RCC 7860 (cell line): ENCODE measurements at regions not wholly inside any gene's neighbourhood (a gene's known extent, or its start where the extent isn't known, plus 50 kb on each side); places are given as distances from the start of the nearest gene placed in this dataset.

Experiments used
- DNase-seq: peaks from one replicate; pipeline ENCODE4 v3.0.0-alpha.2; 2015; ENCODE audit warnings: low spot score
- FAIRE-seq: peaks from 2 replicates; lab custom pipeline; 2012; peaks lifted over from hg19 to GRCh38; lab: Jason Lieb, UNC

- FAIRE-seq (no peak), DNase-seq (no peak)
Measured at GRCh38 chr3:101095693-101096430, 102.6 kb upstream of the ABI3BP start.

DNA sequence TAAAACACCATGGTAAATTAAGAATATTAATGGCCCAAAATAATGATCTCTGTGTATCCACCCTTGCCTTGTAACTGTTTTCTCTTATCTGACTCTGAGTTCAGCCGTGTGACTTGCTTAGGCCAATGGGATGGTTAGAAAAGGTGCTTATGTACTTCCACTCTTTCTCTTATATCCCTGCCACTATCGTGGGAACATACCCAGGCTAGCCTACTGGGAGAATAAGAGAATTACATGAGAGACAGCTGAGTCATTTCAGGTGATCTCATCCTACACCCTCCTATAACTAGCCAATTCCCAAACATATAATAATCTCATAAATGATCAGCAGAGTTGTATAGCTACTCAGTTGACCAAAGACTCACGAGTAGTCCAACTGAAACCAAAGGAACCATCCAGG lies 98.3 kb upstream of the ABI3BP start:
- FAIRE-seq (peak; percentile 44), DNase-seq (peak; percentile 56)

- DNase-seq = no peak
- no peak for FAIRE-seq
Measured at GRCh38 chr3:101085752-101086151, 92.5 kb upstream of the ABI3BP start.

GRCh38 chr3:101084404-101084803 lies 91.2 kb upstream of the ABI3BP start:
- FAIRE-seq = no peak
- no peak for DNase-seq

DNA sequence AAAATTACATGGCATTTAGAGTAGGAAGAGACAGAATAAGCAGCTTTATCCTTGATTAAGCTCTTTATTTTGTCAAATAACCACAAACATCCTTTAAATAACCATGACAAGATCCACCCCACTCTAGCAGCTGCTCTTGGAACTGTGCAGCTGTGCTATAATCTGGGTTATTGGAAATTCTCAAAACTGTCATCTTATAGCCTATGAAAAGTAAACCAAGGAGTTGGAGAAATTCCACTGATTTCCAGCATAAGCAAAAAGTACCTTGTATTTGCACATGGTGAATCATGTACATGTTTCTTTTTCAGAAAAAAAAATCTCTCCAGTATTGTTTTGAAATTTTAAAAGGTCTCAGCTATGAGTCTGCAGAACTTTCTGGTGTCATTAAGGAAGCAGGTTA lies 88.8 kb upstream of the ABI3BP start:
- DNase-seq = no peak
- FAIRE-seq = no peak

DNA sequence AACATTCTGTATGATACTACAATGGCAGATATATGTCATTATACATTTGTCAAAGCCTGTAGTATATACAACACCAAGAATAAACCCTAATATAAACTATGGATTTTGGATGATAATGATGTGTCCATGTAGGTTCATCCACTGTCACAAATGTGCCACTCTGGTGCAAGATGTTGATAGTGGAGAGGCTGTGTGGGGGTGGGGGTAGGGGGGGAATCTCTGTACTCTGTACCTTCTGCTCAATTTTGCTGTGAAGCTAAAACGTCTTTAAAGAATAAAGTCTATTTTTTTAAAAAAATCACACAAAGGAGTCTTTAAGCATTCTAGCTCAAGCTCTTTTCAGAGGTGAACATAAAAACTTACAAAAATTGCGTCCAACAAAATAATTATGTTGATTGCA lies 88.2 kb upstream of the ABI3BP start:
- no peak for FAIRE-seq
- DNase-seq = no peak

DNA sequence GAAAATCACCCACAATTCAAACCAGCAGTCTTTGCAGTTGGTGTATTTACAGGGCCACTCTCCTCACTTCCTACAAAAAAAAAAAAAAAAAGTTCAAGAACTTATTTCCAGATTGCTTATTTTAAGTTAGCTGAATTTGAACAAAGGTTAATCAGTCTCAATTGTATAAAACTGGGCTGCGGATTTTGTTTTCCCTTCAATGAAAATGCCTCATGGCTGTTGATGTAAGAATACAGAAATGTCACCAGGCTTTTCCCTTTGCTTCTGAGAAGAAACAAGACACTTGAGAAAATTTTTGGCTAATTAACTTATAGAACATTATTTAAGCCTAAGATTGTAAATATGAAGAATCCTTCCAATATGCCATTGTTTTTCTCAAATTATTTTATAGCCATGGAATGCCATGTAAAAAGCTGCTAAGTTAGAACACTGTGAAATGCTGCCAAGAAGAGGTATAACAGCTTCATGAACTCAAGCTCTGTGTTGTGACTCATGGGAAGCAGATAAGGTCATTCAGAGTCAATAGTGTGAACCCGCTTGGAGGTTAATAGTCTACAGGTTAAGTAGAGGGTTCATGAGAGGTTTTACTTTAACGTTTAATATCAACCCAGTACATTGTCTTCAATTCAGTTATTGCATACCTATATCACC lies 84.3 kb upstream of the ABI3BP start:
- DNase-seq (peak; percentile 63), FAIRE-seq (peak; percentile 96)

DNA sequence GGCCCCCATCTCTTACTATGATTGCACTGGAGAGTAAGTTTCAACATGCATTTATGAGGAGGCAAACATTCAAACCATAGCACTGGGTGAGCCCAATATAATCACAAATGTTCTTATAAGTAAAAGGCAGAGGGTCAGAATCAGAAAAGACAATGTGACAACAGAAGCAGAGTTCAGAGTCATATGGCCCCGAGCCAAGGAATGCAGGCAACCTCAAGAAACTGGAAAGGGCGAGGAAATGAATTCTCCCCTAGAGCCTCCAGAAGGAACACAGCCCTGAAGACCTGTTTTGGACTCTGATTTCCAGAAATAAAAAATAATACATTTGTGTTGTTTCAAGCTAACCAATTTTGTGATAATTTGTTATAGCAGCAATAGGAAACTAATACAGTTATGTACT lies 81.3 kb upstream of the ABI3BP start:
- FAIRE-seq (no peak), DNase-seq (no peak)

- FAIRE-seq (no peak), DNase-seq (no peak)
Measured at GRCh38 chr3:101072300-101072699, 79.1 kb upstream of the ABI3BP start.

DNA sequence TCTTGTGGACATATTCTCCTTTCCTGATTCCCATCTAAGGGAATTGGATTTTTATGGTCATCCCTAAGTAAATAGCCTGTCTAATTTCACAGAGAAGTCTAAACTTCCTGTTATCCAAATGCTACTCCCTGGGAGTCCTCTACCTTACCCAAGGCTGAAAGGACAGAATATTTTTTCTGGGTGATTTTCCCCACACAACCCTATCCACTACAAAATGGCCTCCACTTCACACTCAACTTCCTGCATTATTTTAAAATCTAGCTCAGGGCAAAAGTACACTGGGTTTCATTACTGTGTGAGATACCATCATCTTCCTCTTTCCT lies 77.5 kb upstream of the ABI3BP start:
- FAIRE-seq (no peak), DNase-seq (no peak)

DNA sequence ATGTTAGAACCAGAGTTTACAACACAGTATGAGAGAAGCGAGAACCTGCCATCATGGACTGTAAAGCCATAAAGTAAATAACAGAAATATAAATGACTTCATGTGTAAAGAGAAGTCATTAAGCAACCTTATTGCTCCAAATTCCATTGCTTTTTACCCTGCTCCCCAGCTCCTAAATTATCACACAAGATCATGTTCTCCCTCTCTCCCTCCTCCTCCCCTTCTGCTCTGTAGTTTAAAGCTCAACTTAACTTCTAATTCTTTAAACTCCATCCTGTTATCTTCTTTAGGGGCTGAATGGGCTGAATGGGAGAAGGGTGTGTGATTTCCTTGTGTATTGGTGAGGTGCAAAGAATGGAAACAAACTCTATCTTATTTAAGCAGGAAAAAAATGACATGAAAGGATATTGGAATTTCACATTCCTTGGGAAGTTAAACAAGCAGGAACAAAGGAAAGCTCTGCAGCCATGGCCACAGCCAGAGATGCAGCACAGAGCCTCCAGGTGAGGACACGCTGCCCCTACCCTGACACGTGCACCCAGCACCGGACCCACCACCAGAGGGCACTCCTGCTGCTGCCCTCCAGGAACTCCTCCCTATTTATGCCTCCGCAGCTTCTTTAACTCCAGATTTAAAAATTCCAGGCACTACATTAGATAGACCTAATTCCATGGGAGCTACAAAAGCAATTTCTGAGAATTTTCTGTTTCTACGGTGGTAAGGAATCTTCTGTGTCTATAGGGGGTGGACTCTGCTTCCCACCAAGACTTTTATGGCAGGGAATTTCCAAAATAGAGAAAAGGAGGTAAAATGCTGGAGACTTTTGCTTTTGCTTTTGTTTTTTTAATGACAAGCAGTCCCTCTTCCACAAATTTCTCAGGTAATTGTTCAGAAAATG lies 76.9 kb upstream of the ABI3BP start:
- DNase-seq (peak; percentile 8), FAIRE-seq (no peak)

DNA sequence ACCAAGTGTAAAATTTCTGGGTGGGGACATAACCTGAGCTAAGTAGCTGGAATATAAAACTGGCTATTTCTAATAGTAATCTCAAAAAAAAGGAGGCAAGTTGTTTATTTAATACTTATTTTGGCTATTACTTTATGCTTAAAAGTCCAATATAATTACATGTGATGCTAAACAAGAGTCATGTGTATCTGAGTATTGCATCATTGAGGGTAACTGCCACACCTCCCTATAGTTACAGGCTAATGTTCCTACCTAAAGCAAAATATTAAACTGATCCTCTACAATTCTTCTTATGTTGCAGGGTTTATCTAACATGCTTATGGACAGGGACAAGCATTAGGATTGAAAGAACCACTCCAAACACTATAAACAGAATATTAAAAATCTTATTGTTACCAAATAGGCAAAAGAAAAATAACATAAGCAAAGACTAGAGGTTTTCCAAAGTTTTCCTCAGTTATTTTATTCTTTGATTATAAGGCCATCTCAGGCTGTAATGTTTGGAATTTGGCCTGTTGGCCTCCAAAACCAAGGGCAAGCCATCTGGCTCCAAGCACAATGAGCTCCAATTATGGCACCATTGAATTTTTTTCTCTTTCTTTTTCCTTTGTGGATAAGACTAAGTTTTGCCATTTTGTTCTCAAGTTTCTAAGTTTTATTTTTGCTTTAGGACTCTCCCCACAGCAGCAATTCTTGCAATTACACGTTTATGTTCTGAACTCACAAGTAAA lies 75.8 kb upstream of the ABI3BP start:
- DNase-seq = no peak
- FAIRE-seq = no peak

DNA sequence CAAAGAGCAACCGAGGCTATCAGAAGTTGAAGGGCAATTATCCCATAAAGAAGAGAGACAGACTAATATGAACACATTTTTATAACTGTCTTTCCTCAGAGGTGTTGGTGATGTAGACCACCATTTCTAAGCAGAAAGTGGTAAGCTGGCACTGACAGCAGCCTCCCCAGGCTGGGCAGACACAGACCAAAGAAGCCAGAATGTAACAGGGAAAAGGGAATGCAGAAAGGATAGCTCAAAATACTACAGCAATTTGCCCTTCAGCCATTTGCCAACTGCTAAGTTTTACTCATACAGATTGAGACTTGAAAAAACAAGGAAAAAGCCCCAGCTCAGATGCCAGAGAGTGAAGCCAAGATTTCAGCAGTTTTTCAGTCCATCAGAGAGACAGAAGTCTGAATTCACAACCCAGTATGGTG lies 73.5 kb upstream of the ABI3BP start:
- no peak for DNase-seq
- FAIRE-seq = no peak

- peak; percentile 83 for DNase-seq
- peak; percentile 96 for FAIRE-seq
Measured at GRCh38 chr3:101065962-101066361, 72.7 kb upstream of the ABI3BP start.

DNA sequence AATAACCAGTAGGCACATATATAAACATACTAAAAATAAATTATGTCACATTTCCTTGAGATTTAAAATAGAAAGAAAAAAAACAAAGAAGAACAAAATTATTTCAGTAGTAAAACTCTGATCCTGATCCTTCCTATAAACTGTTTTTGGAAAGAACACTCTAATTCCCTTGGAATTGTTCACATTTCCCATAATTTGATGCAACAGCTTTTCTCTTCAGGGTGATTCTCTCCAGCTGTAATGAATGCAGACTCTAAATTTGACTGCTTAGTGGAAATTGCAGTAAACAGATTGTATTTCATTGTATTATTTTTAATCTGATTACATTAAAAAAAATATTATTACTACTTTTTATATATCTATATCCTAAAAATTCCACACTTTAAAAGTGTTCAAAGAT lies 70.2 kb upstream of the ABI3BP start:
- FAIRE-seq = peak; percentile 48

GRCh38 chr3:101061312-101061711 lies 68.1 kb upstream of the ABI3BP start:
- DNase-seq (no peak), FAIRE-seq (no peak)

More for the DNA sequence above, 70.2 kb upstream of the ABI3BP start:
- DNase-seq = no peak

DNA sequence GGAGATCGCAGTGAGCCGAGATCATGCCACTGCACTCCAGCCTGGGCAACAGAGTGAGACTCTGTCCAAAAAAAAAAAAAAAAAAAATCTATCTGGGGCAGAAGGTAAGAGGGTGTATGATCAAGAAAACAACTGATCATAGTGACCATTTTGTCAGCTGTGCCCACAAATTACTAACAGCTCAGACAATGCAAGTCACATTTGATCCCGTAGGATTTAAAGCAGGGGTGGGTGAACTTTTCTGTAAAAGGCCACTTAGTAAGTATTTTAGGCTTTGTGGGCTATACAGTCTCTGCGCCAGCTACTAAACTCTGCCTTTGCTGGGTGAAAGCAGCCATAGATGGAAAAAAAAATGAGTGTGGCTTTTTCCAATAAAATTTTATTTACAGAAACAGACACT lies 57.6 kb upstream of the ABI3BP start:
- no peak for FAIRE-seq

GRCh38 chr3:101050046-101050445 lies 56.8 kb upstream of the ABI3BP start:
- FAIRE-seq (no peak), DNase-seq (no peak)

More for the DNA sequence above, 57.6 kb upstream of the ABI3BP start:
- DNase-seq = no peak

GRCh38 chr3:101049532-101049931 lies 56.3 kb upstream of the ABI3BP start:
- DNase-seq (no peak), FAIRE-seq (no peak)

GRCh38 chr3:101043687-101044078 lies 50.5 kb upstream of the ABI3BP start:
- no peak for DNase-seq
- no peak for FAIRE-seq
